K562 (cell line): ENCODE measurements at regions not wholly inside any gene's neighbourhood (a gene's known extent, or its start where the extent isn't known, plus 50 kb on each side); places are given as distances from the start of the nearest gene placed in this dataset.

Experiments
- ATAC-seq: fragments of 200-7000 bp; cut with Tn5 transposase; 3 replicates; pipeline ENCODE4 v1.9.1; 2020; ENCODE audit warnings: moderate library complexity
- BruUV-seq: library from RNA; stranded (reverse); fragments of 400-500 nt; replicated peaks from 2 replicates; lab custom pipeline; 2021; lab: Mats Ljungman, UMichigan
- CTCF ChIA-PET: fragments of 300-600 bp; formaldehyde crosslinking; extraction: SDS; loops from one replicate; lab custom pipeline; 2021; ENCODE audit warnings: low intra/inter-chr PET ratio; lab: Yijun Ruan, JAX
- POLR2A ChIA-PET: fragments of 300-600, 350-650 bp; sonication (Branson Sonifier 250); formaldehyde crosslinking; extraction: SDS; loops from one replicate; lab custom pipeline; 2021; ENCODE audit warnings: antibody characterized with exemption, inconsistent platforms; lab: Yijun Ruan, JAX
- DNase-seq, 4 experiments: peaks; one replicate each; pipeline versions ENCODE4 v3.0.0 to v3.0.0-alpha.2; 2011 to 2018; ENCODE audit warnings: low spot score in 3 of 4, mixed read lengths in 3 of 4; ENCODE audit errors: extremely low read depth in 1 of 4
- FAIRE-seq: peaks from 2 replicates; lab custom pipeline; 2011; peaks lifted over from hg19 to GRCh38; lab: Jason Lieb, UNC
- H2AFZ ChIP-seq: 2 replicates; pipeline ENCODE4 v1.6.0; 2011; ENCODE audit warnings: low read depth, low read length, control low read depth, inconsistent platforms
- H3K27ac ChIP-seq: fragments of 200-600 bp; 3 replicates; pipeline ENCODE4 v1.8.0; 2011; ENCODE audit warnings: low read depth, mild to moderate bottlenecking, control low read depth, inconsistent platforms, low read length, moderate library complexity, mixed read lengths; ENCODE audit errors: extremely low read depth
- H3K27me3 ChIP-seq, 2 experiments: fragments of 300-600 bp in 1 of 2; 2 replicates in 1 of 2; 3 replicates in 1 of 2; pipeline versions ENCODE4 v1.6.0 to v1.8.0; 2011; ENCODE audit warnings: inconsistent platforms in 2 of 2, low read length in 2 of 2, mild to moderate bottlenecking in 1 of 2, mixed read lengths in 1 of 2, moderate library complexity in 1 of 2; ENCODE audit not compliant: control insufficient read depth in 2 of 2, insufficient read depth in 2 of 2
- H3K36me3 ChIP-seq: fragments of 300-600 bp; 3 replicates; pipeline ENCODE4 v1.8.0; 2011; ENCODE audit warnings: mild to moderate bottlenecking, low read length, inconsistent platforms; ENCODE audit not compliant: control insufficient read depth, insufficient read depth
- H3K4me1 ChIP-seq, 2 experiments: fragments of 200-600 bp in 1 of 2; replicated peaks in 1 of 2; 2 replicates in 1 of 2; 3 replicates in 1 of 2; pipeline versions ENCODE4 v1.5.1 to v1.8.0; 2011; ENCODE audit warnings: inconsistent platforms in 2 of 2, low read length in 2 of 2, mild to moderate bottlenecking in 1 of 2, mixed read lengths in 1 of 2, moderate library complexity in 1 of 2; ENCODE audit not compliant: control insufficient read depth in 2 of 2, insufficient read depth in 2 of 2
- H3K4me2 ChIP-seq: 2 replicates; pipeline ENCODE4 v1.6.1; 2011; ENCODE audit warnings: low read length, control low read depth, inconsistent platforms, mixed read lengths; ENCODE audit not compliant: insufficient read depth
- H3K4me3 ChIP-seq: fragments of 200-600 bp; sonication (generic), shearing (Covaris generic); 2 replicates; pipeline ENCODE4 v1.5.1; 2016; ENCODE audit warnings: control low read depth, inconsistent platforms
- H3K79me2 ChIP-seq: fragments of 200-600 bp; 3 replicates; pipeline ENCODE4 v1.8.0; 2011; ENCODE audit warnings: low read length, inconsistent platforms; ENCODE audit not compliant: control insufficient read depth, insufficient read depth
- H3K9ac ChIP-seq, 2 experiments: 2 replicates each; pipeline versions ENCODE4 v1.6.0 to v1.6.1; 2011; ENCODE audit warnings: low read depth in 2 of 2, low read length in 2 of 2, control low read depth in 1 of 2, inconsistent platforms in 1 of 2, mild to moderate bottlenecking in 1 of 2, mixed read lengths in 1 of 2; ENCODE audit not compliant: insufficient read depth in 1 of 2
- H3K9me1 ChIP-seq: one replicate; pipeline ENCODE4 v1.6.0; 2011; ENCODE audit warnings: inconsistent platforms, mild to moderate bottlenecking, low read length, moderate library complexity; ENCODE audit not compliant: control insufficient read depth, insufficient read depth
- H3K9me3 ChIP-seq: replicated peaks from 2 replicates; pipeline ENCODE4 v1.5.1; 2011; ENCODE audit warnings: low read depth, low read length, inconsistent platforms; ENCODE audit not compliant: control insufficient read depth, insufficient read depth
- H4K20me1 ChIP-seq: replicated peaks from 2 replicates; pipeline ENCODE4 v1.6.1; 2011; ENCODE audit warnings: low read length, inconsistent platforms, mixed read lengths; ENCODE audit not compliant: control insufficient read depth, insufficient read depth
- ARID2 ChIP-seq: fragments of 450-650 bp; IDR thresholded peaks from 2 replicates; pipeline ENCODE4 v1.6.1; 2017; ENCODE audit warnings: antibody characterized with exemption, mild to moderate bottlenecking
- BDP1 ChIP-seq: IDR thresholded peaks from 3 replicates; pipeline ENCODE4 v1.6.1; 2011; ENCODE audit not compliant: insufficient read length, insufficient read depth
- CC2D1A ChIP-seq: fragments of 450-650 bp; IDR thresholded peaks from 2 replicates; pipeline ENCODE4 v1.6.1; 2017; ENCODE audit warnings: mild to moderate bottlenecking
- DNMT1 ChIP-seq: fragments of 450-650 bp; IDR thresholded peaks from 2 replicates; pipeline ENCODE4 v1.6.1; 2016; ENCODE audit warnings: antibody characterized with exemption, mild to moderate bottlenecking
- KLF16 ChIP-seq: IDR thresholded peaks from 2 replicates; pipeline ENCODE4 v1.6.1; 2016; ENCODE audit warnings: antibody characterized with exemption
- MXI1 ChIP-seq: IDR thresholded peaks from 2 replicates; pipeline ENCODE4 v1.6.1; 2011; ENCODE audit warnings: low read depth, mild to moderate bottlenecking, improper control_type of control experiment, low read length
- PML ChIP-seq: IDR thresholded peaks from 2 replicates; pipeline ENCODE4 v1.6.1; 2012; ENCODE audit warnings: low read length, inconsistent platforms
- RFX5 ChIP-seq: IDR thresholded peaks from 2 replicates; pipeline ENCODE4 v1.6.1; 2011; ENCODE audit warnings: low read depth, mild to moderate bottlenecking, improper control_type of control experiment, low read length
- TARDBP ChIP-seq: fragments of 450-650 bp; IDR thresholded peaks from 2 replicates; pipeline ENCODE4 v1.6.1; 2016
- ZNF175 ChIP-seq: fragments of 200-800 bp; sonication (Bioruptor generic); IDR thresholded peaks from 2 replicates; pipeline ENCODE4 v1.6.1; 2016; ENCODE audit warnings: low read depth, mild to moderate bottlenecking, missing genetic modification characterization, missing compliant biosample characterization
- WGBS: fragments of 100-300 bp; shearing (Covaris generic); methylation state at CpG from one replicate; pipeline ENCODE4 v1.1.6; 2016; ENCODE audit warnings: low coverage, mixed read lengths; ENCODE audit not compliant: insufficient coverage; ENCODE audit errors: missing lambda C conversion rate; 5-methylcytosine and 5-hydroxymethylcytosine counted together
- in situ Hi-C: fragments of 300-500 bp; cut with MboI; formaldehyde crosslinking; loops from 4 replicates; pipeline ENCODE4 v1.15.0; 2018; ENCODE audit warnings: inconsistent platforms, mixed read lengths
- intact Hi-C: fragments of 100-400 bp; cut with micrococcal nuclease; formaldehyde crosslinking; loops from 2 replicates; pipeline ENCODE4 v1.14.2; 2022
- TF ChIP-seq, protein P1 (sequence below), 2 experiments: fragments of 150-350 bp in 1 of 2; IDR thresholded peaks; 2 replicates each; pipeline ENCODE4 v1.6.1; 2012 to 2016; ENCODE audit warnings: low read depth in 2 of 2, low read length in 2 of 2, mild to moderate bottlenecking in 1 of 2, moderate library complexity in 1 of 2

DNA sequence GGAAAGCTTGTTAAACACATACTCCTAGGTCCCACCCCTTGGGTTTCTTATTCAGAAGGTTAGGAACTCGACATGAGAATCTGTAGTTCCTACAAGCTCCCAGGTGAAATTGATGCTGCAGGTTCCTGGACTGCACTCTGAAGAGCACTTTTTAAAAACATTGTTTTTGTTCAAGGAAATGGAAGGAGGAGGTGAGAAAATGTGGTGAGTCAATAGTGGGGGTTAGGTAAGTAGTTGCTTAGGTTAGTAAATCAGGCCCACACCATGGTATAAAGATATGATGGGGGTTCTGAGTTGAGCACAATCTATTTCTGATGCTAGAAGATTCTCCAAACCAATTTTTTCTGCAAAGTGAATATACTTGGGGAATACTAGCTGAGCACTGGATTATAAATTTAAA is 450.3 kb downstream of the CCDC91 start:
- Histone ChIP-seq H3K27ac (no peak overlapping the region), H2AFZ (no peak overlapping the region), H3K4me2 (no peak overlapping the region), H3K4me1 (no peaks in the 10 kb centered on the region), H3K9ac (no peak overlapping the region), H3K9me1 (no peaks in the 10 kb centered on the region), H3K9me3 (no peaks in the 10 kb centered on the region), H3K4me3 (no peak overlapping the region), H3K36me3 (no peaks in the 10 kb centered on the region), H3K79me2 (no peaks in the 10 kb centered on the region), H3K27me3 (peaks cover 0 to 3% of the 10 kb centered on the region in 2 experiments; a peak in 1 of 5 replicates), H4K20me1 (no peaks in the 10 kb centered on the region)
- in situ Hi-C loops = no loop called here
- DNase-seq (no peak), ATAC-seq (no peak), FAIRE-seq (no peak)
- TF ChIP-seq DNMT1 (no peak), ARID2 (no peak), RFX5 (no peak), PML (no peak), MXI1 (no peak), KLF16 (no peak), CC2D1A (no peak), BDP1 (no peak), TARDBP (no peak), ZNF175 (CRISPR knock-in tag) (no peak)
- TF ChIP-seq, protein P1, sequence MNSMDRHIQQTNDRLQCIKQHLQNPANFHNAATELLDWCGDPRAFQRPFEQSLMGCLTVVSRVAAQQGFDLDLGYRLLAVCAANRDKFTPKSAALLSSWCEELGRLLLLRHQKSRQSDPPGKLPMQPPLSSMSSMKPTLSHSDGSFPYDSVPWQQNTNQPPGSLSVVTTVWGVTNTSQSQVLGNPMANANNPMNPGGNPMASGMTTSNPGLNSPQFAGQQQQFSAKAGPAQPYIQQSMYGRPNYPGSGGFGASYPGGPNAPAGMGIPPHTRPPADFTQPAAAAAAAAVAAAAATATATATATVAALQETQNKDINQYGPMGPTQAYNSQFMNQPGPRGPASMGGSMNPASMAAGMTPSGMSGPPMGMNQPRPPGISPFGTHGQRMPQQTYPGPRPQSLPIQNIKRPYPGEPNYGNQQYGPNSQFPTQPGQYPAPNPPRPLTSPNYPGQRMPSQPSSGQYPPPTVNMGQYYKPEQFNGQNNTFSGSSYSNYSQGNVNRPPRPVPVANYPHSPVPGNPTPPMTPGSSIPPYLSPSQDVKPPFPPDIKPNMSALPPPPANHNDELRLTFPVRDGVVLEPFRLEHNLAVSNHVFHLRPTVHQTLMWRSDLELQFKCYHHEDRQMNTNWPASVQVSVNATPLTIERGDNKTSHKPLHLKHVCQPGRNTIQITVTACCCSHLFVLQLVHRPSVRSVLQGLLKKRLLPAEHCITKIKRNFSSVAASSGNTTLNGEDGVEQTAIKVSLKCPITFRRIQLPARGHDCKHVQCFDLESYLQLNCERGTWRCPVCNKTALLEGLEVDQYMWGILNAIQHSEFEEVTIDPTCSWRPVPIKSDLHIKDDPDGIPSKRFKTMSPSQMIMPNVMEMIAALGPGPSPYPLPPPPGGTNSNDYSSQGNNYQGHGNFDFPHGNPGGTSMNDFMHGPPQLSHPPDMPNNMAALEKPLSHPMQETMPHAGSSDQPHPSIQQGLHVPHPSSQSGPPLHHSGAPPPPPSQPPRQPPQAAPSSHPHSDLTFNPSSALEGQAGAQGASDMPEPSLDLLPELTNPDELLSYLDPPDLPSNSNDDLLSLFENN (IDR thresholded peaks at IDR 0.05; ENCODE audit: low read depth in 2 of 2, low read length in 2 of 2) = no peak
- ChIA-PET CTCF (no interaction called here), POLR2A (no interaction called here)
- intact Hi-C loops = no loop called here
- 0% methylated on average over 1 of the region's 1 CpG for WGBS
- no TSS peak for BruUV-seq
